ENCODE measurements at regions not wholly inside any gene's neighbourhood (a gene's known extent, or its start where the extent isn't known, plus 50 kb on each side); places are given as distances from the start of the nearest gene placed in this dataset.

GRCh38 chr1:91091812-91092211 is 70.0 kb upstream of the ZNF644 start:
- peaks cover 0 to 17% (median 7%) of the 10 kb centered on the region in 11 donors for H3K9me3 ChIP-seq
- ATAC-seq, result peak in 6 of 8 donors; percentile 35 to 70 (median 48)
- no peak for TF ChIP-seq CTCF (IDR thresholded peaks at IDR 0.05)
- peaks cover 0 to 7% (median 0%) of the 10 kb centered on the region in 9 donors for H3K4me1 ChIP-seq
- H3K36me3 ChIP-seq, result no peaks in the 10 kb centered on the region
- H3K27ac ChIP-seq, result peak overlapping the region in 3 of 10 donors; percentile 2 to 50 (median 39)
- peaks cover 0 to 5% (median 0%) of the 10 kb centered on the region in 7 donors for H3K27me3 ChIP-seq
- 54 to 60% methylated on average over 7 of the region's 7 CpGs for WGBS, 2 donors
- DNase-seq, result peak in 1 of 2 donors; percentile 8
- intact Hi-C loops (cut with DNase I), result no loop called here
- H3K4me3 ChIP-seq, result no peak overlapping the region

DNA sequence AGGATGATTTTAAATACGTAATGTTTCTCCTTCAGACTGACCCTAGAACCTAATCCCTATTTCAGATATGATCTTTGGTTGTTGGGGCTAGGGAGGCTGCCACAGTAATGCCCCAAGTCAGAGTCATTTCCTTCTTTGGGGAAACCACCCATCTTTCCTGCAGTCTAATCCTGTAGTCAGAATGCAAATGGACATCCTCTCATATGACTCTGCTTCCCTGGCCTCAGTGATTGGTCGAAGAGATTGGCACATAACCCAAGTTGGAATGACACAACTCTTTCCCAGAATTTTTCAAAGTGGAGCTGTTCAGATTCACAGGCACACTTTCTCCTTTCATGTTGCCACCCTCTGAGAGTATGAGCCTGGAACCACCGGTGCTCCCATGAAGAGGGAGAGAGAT is 58.8 kb upstream of the ZNF644 start:
- 65 to 73% methylated on average over 3 of the region's 3 CpGs for WGBS, 2 donors
- no peaks in the 10 kb centered on the region for H3K27me3 ChIP-seq
- TF ChIP-seq CTCF (IDR thresholded peaks at IDR 0.05), result no peak
- H3K9me3 ChIP-seq, result no peaks in the 10 kb centered on the region
- intact Hi-C loops (cut with DNase I), result no loop called here
- DNase-seq, result no peak
- no peak for ATAC-seq
- no peaks in the 10 kb centered on the region for H3K4me1 ChIP-seq
- H3K27ac ChIP-seq, result no peak overlapping the region
- no peaks in the 10 kb centered on the region for H3K36me3 ChIP-seq
- no peak overlapping the region for H3K4me3 ChIP-seq

GRCh38 chr1:91078859-91079258 is 57.0 kb upstream of the ZNF644 start:
- no peaks in the 10 kb centered on the region for H3K4me1 ChIP-seq
- H3K4me3 ChIP-seq, result no peak overlapping the region
- TF ChIP-seq CTCF (IDR thresholded peaks at IDR 0.05), result no peak
- H3K36me3 ChIP-seq, result no peaks in the 10 kb centered on the region
- DNase-seq, result no peak
- no peak overlapping the region for H3K27ac ChIP-seq
- no peak for ATAC-seq
- H3K27me3 ChIP-seq, result no peaks in the 10 kb centered on the region
- intact Hi-C loops (cut with DNase I), result no loop called here
- 95 to 96% methylated on average over 13 of the region's 13 CpGs for WGBS, 2 donors
- H3K9me3 ChIP-seq, result no peaks in the 10 kb centered on the region

DNA sequence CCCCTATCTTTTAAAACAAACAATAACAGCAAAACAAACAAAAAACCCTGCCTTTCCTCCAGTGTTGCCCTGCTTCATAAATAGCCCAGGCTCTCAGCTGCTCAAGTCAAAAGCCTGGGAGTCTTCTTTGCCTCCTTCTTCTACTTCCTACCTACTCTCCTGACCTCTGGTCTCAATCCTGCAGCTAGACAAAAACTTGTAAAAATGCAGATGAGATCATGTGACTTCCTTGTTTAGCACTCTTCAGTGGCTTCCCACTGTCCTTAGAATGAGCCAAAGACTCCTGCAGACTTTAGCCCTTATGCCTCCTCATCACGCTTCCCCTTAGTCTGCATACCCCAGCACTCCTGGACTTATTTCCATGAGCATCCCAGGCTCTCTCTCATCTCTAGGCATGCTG is 55.0 kb upstream of the ZNF644 start:
- Histone ChIP-seq H3K27ac (no peak overlapping the region), H3K9me3 (peaks cover 0 to under 1% (median 0%) of the 10 kb centered on the region in 11 donors), H3K27me3 (no peaks in the 10 kb centered on the region), H3K4me3 (no peak overlapping the region), H3K36me3 (no peaks in the 10 kb centered on the region), H3K4me1 (no peaks in the 10 kb centered on the region)
- DNase-seq, result no peak
- ATAC-seq, result no peak
- WGBS, 2 donors, result 97 to 100% methylated on average over 1 of the region's 1 CpG
- intact Hi-C loops (cut with DNase I), result no loop called here
- TF ChIP-seq CTCF (IDR thresholded peaks at IDR 0.05), result no peak

Measured in heart right ventricle (tissue), 16 donors.